ENCODE measurements at regions not wholly inside any gene's neighbourhood (a gene's known extent, or its start where the extent isn't known, plus 50 kb on each side); places are given as distances from the start of the nearest gene placed in this dataset.

DNA sequence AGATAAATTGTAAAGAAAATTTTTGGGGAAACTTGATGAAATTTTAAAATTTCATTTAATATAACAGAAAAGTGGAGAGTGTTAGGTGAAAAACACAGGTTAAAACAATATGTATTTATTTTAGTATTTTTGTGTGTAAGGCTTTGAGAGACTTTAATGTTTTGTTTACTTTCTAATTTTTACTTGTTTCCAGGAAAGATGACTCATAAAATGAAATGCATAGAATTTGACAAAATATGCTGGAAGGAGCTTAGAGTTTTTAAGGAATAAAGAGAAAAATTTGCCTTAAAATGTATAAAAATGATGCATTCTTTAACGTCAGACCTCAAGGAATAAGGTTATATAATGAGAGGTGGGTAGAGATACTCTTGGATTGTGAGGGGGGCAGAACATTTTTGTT is 1205.1 kb upstream of the CNTN5 start:
- no peak for DNase-seq (ENCODE audit: low spot score)
- TF ChIP-seq, protein P1, sequence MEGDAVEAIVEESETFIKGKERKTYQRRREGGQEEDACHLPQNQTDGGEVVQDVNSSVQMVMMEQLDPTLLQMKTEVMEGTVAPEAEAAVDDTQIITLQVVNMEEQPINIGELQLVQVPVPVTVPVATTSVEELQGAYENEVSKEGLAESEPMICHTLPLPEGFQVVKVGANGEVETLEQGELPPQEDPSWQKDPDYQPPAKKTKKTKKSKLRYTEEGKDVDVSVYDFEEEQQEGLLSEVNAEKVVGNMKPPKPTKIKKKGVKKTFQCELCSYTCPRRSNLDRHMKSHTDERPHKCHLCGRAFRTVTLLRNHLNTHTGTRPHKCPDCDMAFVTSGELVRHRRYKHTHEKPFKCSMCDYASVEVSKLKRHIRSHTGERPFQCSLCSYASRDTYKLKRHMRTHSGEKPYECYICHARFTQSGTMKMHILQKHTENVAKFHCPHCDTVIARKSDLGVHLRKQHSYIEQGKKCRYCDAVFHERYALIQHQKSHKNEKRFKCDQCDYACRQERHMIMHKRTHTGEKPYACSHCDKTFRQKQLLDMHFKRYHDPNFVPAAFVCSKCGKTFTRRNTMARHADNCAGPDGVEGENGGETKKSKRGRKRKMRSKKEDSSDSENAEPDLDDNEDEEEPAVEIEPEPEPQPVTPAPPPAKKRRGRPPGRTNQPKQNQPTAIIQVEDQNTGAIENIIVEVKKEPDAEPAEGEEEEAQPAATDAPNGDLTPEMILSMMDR (conservative IDR thresholded peaks at IDR 0.05; ENCODE audit: low read depth), result no peak
- H3K27ac ChIP-seq, result no peak overlapping the region
- POLR2A ChIA-PET (ENCODE audit: low non-redundant PET), result no interaction called here
- CTCF ChIA-PET, result no interaction called here

DNA sequence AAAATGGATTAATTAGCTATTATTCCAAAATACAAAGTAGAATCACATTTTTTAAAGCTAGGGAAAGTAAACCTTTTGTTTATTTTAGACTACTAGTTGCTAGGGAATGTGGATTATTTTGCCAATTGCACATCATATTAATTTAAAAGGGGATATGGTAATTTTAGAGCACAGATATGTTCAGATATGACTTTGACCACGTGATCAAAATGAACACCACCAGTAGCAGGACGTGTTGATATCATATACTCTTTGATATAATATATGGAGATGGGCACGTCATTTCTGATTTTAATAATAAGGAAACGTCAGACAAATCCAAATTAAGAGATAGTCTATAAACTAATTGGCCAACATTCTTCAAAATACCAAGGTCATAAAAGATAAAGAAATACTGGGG is 1188.3 kb upstream of the CNTN5 start:
- ChIA-PET POLR2A (ENCODE audit: low non-redundant PET) (no interaction called here), CTCF (no interaction called here)
- TF ChIP-seq, protein P1 (conservative IDR thresholded peaks at IDR 0.05; ENCODE audit: low read depth), result no peak
- DNase-seq (ENCODE audit: low spot score), result no peak
- H3K27ac ChIP-seq, result no peak overlapping the region

DNA sequence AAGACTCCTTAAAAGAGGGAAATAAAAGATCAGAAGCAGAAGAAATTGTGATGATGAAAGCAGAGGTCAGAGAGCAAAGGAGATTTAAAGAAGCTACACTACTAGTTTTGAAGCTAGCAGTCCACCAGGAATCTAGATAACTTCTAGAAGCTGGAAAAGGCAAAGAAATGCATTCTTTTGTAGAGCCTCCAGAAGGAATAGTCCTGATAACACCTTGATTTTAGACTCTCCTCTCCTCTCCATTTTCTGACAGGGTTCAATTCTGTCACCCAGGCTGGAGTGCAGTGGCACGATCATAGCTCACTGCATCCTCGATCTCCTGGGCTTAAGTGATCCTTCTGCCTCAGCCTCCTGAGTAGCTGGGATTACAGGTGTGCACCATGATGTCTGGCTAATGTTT is 1187.3 kb upstream of the CNTN5 start:
- ChIA-PET POLR2A (ENCODE audit: low non-redundant PET) (no interaction called here), CTCF (no interaction called here)
- H3K27ac ChIP-seq, result no peak overlapping the region
- DNase-seq (ENCODE audit: low spot score), result no peak
- TF ChIP-seq, protein P1 (conservative IDR thresholded peaks at IDR 0.05; ENCODE audit: low read depth), result no peak

DNA sequence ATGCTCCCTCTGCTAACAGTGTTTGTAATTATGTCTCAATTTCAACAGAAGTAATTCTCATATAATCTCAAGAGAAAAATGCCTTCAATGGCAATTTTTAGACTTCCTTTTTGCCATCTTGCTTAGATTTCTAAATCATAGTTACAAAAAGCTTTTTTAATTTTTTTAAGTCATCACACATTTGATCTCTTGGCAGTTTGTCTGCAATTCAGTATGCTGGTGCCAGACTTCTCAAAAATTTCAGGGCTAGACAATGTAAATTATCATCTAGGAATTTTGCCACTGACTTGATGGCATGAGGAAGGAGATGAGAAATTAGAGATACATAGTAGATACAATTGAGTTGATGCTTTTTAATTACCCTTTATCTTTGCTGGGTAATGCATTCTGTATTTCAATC is 1176.7 kb upstream of the CNTN5 start:
- ChIA-PET CTCF (no interaction called here), POLR2A (ENCODE audit: low non-redundant PET) (no interaction called here)
- H3K27ac ChIP-seq, result no peak overlapping the region
- DNase-seq (ENCODE audit: low spot score), result no peak
- TF ChIP-seq, protein P1 (conservative IDR thresholded peaks at IDR 0.05; ENCODE audit: low read depth), result no peak

DNA sequence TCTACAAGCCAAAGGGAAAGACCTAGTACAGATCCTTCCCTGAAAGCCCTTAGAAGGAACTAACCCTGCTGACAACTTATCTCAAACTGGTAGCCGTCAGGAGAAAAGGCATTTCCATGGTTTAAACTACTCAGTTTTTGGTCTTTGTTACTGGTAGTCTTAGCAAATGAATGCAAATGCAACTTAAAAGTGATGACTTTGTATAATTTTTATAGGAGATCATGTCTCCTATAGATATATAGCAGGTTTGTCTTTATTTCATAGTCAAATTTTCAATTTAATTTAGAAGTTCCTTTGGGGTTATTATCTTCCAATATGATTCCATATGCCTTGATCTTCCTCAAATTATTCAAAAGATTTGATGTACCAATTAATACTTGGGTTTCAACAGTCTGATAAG is 1173.0 kb upstream of the CNTN5 start:
- CTCF ChIA-PET, result no interaction called here

DNA sequence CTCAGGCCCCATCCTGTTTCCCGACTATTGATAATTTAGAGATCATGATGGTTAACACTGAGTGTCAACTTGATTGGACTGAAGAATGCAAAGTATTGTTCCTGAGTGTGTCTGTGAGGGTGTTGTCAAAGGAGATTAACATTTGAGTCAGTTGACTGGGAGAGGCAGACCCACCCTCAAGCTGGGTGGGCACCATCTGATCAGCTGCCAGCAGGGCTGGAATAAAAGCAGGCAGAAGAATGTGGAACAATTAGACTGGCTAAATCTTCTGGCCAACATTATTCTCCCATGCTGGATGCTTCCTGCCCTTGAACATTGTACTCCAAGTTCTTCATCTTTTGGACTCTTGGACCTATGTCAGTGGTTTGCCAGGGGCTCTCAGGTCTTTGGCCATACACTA is 1170.0 kb upstream of the CNTN5 start:
- POLR2A ChIA-PET (ENCODE audit: low non-redundant PET), result no interaction called here
- no peak overlapping the region for H3K27ac ChIP-seq
- CTCF ChIA-PET, result no interaction called here
- TF ChIP-seq, protein P1 (conservative IDR thresholded peaks at IDR 0.05; ENCODE audit: low read depth), result no peak
- DNase-seq (ENCODE audit: low spot score), result no peak

More for the DNA sequence above, 1173.0 kb upstream of the CNTN5 start:
- DNase-seq (ENCODE audit: low spot score), result no peak
- POLR2A ChIA-PET (ENCODE audit: low non-redundant PET), result no interaction called here
- H3K27ac ChIP-seq, result no peak overlapping the region
- TF ChIP-seq, protein P1 (conservative IDR thresholded peaks at IDR 0.05; ENCODE audit: low read depth), result no peak

DNA sequence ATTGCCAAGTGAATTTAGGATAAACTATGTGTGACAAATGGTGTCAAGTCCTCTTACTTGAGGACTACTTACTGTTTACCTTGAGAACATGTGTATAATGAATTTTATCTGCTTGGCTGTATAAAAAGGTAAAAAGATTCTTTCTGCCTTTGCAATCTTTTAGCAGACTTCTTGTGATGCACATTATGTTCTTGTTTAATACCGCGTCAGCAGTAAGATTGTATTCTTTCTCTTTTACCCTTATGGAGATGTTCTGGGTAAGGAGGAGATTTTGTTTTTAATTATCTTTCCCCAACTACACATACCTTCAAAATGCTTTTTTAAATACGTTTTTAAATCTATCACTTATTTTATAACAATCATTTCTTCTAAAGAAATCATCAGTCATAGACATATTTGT is 1166.4 kb upstream of the CNTN5 start:
- TF ChIP-seq, protein P1 (conservative IDR thresholded peaks at IDR 0.05; ENCODE audit: low read depth), result no peak
- CTCF ChIA-PET, result no interaction called here
- H3K27ac ChIP-seq, result no peak overlapping the region
- POLR2A ChIA-PET (ENCODE audit: low non-redundant PET), result no interaction called here
- DNase-seq (ENCODE audit: low spot score), result no peak

All from RWPE1 (cell line).